A673 (cell line): ENCODE measurements at regions not wholly inside any gene's neighbourhood (a gene's known extent, or its start where the extent isn't known, plus 50 kb on each side); places are given as distances from the start of the nearest gene placed in this dataset.
A peak's percentile ranks its signal among the peaks of the same experiment; 100 is the strongest.

Source experiments
- BruUV-seq: library from RNA; stranded (reverse); fragments of 400-500 nt; replicated peaks from 2 replicates; lab custom pipeline; 2021; lab: Mats Ljungman, UMichigan
- CTCF ChIA-PET: fragments of 300-600 bp; sonication (Branson Sonifier 250); formaldehyde crosslinking; loops from one replicate; lab custom pipeline; 2022; ENCODE audit warnings: antibody characterized with exemption; lab: Charles Lee
- POLR2A ChIA-PET: fragments of 300-600 bp; sonication (Branson Sonifier 250); formaldehyde crosslinking; loops from one replicate; lab custom pipeline; 2022; ENCODE audit warnings: antibody characterized with exemption; ENCODE audit not compliant: low non-redundant PET; lab: Charles Lee
- DNase-seq: peaks from one replicate; pipeline ENCODE4 v3.0.0-alpha.2; 2015; ENCODE audit warnings: low spot score
- H3K27ac ChIP-seq: fragments of 200-600 bp; sonication (generic); 2 replicates; pipeline ENCODE4 v1.5.1; 2016; ENCODE audit warnings: mixed run types, low read depth, mild to moderate bottlenecking, mixed read lengths, antibody characterized with exemption, low read length; ENCODE audit not compliant: poor library complexity, severe bottlenecking
- H3K27me3 ChIP-seq: fragments of 200-600 bp; sonication (generic); replicated peaks from 2 replicates; pipeline ENCODE4 v1.6.1; 2017; ENCODE audit warnings: mixed run types, low read depth, mild to moderate bottlenecking, mixed read lengths, antibody characterized with exemption, low read length; ENCODE audit not compliant: insufficient read depth, poor library complexity
- H3K36me3 ChIP-seq: fragments of 200-600 bp; sonication (generic); 2 replicates; pipeline ENCODE4 v1.6.1; 2016; ENCODE audit warnings: mixed run types, mild to moderate bottlenecking, mixed read lengths, antibody characterized with exemption, low read length; ENCODE audit not compliant: insufficient read depth, poor library complexity, severe bottlenecking
- H3K4me1 ChIP-seq: fragments of 200-600 bp; sonication (generic); 2 replicates; pipeline ENCODE4 v1.6.1; 2017; ENCODE audit warnings: mixed run types, mild to moderate bottlenecking, mixed read lengths, antibody characterized with exemption, low read length; ENCODE audit not compliant: insufficient read depth, poor library complexity, severe bottlenecking
- H3K4me3 ChIP-seq: fragments of 200-600 bp; sonication (generic); 2 replicates; pipeline ENCODE4 v1.5.1; 2016; ENCODE audit warnings: low read depth, mixed run types, mild to moderate bottlenecking, mixed read lengths, low read length; ENCODE audit not compliant: poor library complexity, severe bottlenecking
- H3K9me3 ChIP-seq: fragments of 200-600 bp; sonication (generic); 2 replicates; pipeline ENCODE4 v1.6.1; 2016; ENCODE audit warnings: mixed run types, low read depth, mild to moderate bottlenecking, mixed read lengths, antibody characterized with exemption, low read length; ENCODE audit not compliant: poor library complexity, severe bottlenecking
- CTCF ChIP-seq: fragments of 300-800, 200-600 bp; sonication (generic); conservative IDR thresholded peaks from 2 replicates; pipeline ENCODE4 v1.5.1; 2017; ENCODE audit warnings: low read depth, mild to moderate bottlenecking, antibody characterized with exemption, low read length, moderate library complexity, mixed read lengths
- EZH2 ChIP-seq: fragments of 200-600 bp; sonication (generic); IDR thresholded peaks from 2 replicates; pipeline ENCODE4 v1.6.1; 2017; ENCODE audit warnings: borderline replicate concordance, low read depth, mild to moderate bottlenecking, mixed read lengths, antibody characterized with exemption, low read length; ENCODE audit not compliant: poor library complexity, severe bottlenecking
- intact Hi-C: fragments of 100-400 bp; cut with micrococcal nuclease; formaldehyde crosslinking; loops from one replicate; pipeline ENCODE4 v1.10.0; 2022; ENCODE audit not compliant: unreplicated experiment

GRCh38 chr6:14316651-14317386 is 199.2 kb downstream of the CD83 start:
- DNase-seq = no peak
- POLR2A ChIA-PET = no interaction called here
- Histone ChIP-seq H3K4me1 (no peaks in the 10 kb centered on the region), H3K9me3 (no peaks in the 10 kb centered on the region), H3K27ac (no peak overlapping the region), H3K4me3 (no peak overlapping the region), H3K36me3 (no peaks in the 10 kb centered on the region), H3K27me3 (no peaks in the 10 kb centered on the region)
- no TSS peak for BruUV-seq
- TF ChIP-seq EZH2 (no peak), CTCF (peak; percentile 37)
- intact Hi-C loops = no loop called here
- CTCF ChIA-PET = interaction anchor here (0.7 kb wide), 1 partner anchor 408 kb away, joined by 4 read pairs; no protein-coding TSS in a partner anchor

GRCh38 chr6:14317387-14317970 is 199.9 kb downstream of the CD83 start:
- Histone ChIP-seq H3K27me3 (no peaks in the 10 kb centered on the region), H3K4me3 (no peak overlapping the region), H3K4me1 (no peaks in the 10 kb centered on the region), H3K27ac (no peak overlapping the region), H3K9me3 (no peaks in the 10 kb centered on the region), H3K36me3 (no peaks in the 10 kb centered on the region)
- POLR2A ChIA-PET = no interaction called here
- BruUV-seq = no TSS peak
- intact Hi-C loops = no loop called here
- DNase-seq = no peak
- CTCF ChIA-PET = interaction anchor here (0.7 kb wide), 1 partner anchor 409 kb away, joined by 4 read pairs; no protein-coding TSS in a partner anchor
- TF ChIP-seq EZH2 (no peak), CTCF (no peak)

GRCh38 chr6:14320332-14320731 is 202.8 kb downstream of the CD83 start:
- CTCF ChIA-PET = no interaction called here
- Histone ChIP-seq H3K36me3 (no peaks in the 10 kb centered on the region), H3K4me3 (no peak overlapping the region), H3K27ac (no peak overlapping the region), H3K4me1 (no peaks in the 10 kb centered on the region), H3K9me3 (no peaks in the 10 kb centered on the region), H3K27me3 (no peaks in the 10 kb centered on the region)
- POLR2A ChIA-PET = no interaction called here
- intact Hi-C loops = no loop called here
- no peak for TF ChIP-seq EZH2
- BruUV-seq = no TSS peak
- no peak for DNase-seq
